K562 (cell line): ENCODE measurements at regions not wholly inside any gene's neighbourhood (a gene's known extent, or its start where the extent isn't known, plus 50 kb on each side); places are given as distances from the start of the nearest gene placed in this dataset.
"Not testable (repeated sequence)": the region's sequence is repeated elsewhere in the genome, so short reads cannot be mapped to it uniquely, and the experiment has no call there.

Experiments used
- ATAC-seq: fragments of 200-7000 bp; cut with Tn5 transposase; 3 replicates; pipeline ENCODE4 v1.9.1; 2020; ENCODE audit warnings: moderate library complexity
- BruUV-seq: library from RNA; stranded (reverse); fragments of 400-500 nt; replicated peaks from 2 replicates; lab custom pipeline; 2021; lab: Mats Ljungman, UMichigan
- CTCF ChIA-PET: fragments of 300-600 bp; formaldehyde crosslinking; extraction: SDS; loops from one replicate; lab custom pipeline; 2021; ENCODE audit warnings: low intra/inter-chr PET ratio; lab: Yijun Ruan, JAX
- POLR2A ChIA-PET: fragments of 300-600, 350-650 bp; sonication (Branson Sonifier 250); formaldehyde crosslinking; extraction: SDS; loops from one replicate; lab custom pipeline; 2021; ENCODE audit warnings: antibody characterized with exemption, inconsistent platforms; lab: Yijun Ruan, JAX
- DNase-seq, 4 experiments: peaks; one replicate each; pipeline versions ENCODE4 v3.0.0 to v3.0.0-alpha.2; 2011 to 2018; ENCODE audit warnings: low spot score in 3 of 4, mixed read lengths in 3 of 4; ENCODE audit errors: extremely low read depth in 1 of 4
- FAIRE-seq: peaks from 2 replicates; lab custom pipeline; 2011; peaks lifted over from hg19 to GRCh38; lab: Jason Lieb, UNC
- H2AFZ ChIP-seq: 2 replicates; pipeline ENCODE4 v1.6.0; 2011; ENCODE audit warnings: low read depth, low read length, control low read depth, inconsistent platforms
- H3K27ac ChIP-seq: fragments of 200-600 bp; 3 replicates; pipeline ENCODE4 v1.8.0; 2011; ENCODE audit warnings: low read depth, mild to moderate bottlenecking, control low read depth, inconsistent platforms, low read length, moderate library complexity, mixed read lengths; ENCODE audit errors: extremely low read depth
- H3K27me3 ChIP-seq, 2 experiments: fragments of 300-600 bp in 1 of 2; 2 replicates in 1 of 2; 3 replicates in 1 of 2; pipeline versions ENCODE4 v1.6.0 to v1.8.0; 2011; ENCODE audit warnings: inconsistent platforms in 2 of 2, low read length in 2 of 2, mild to moderate bottlenecking in 1 of 2, mixed read lengths in 1 of 2, moderate library complexity in 1 of 2; ENCODE audit not compliant: control insufficient read depth in 2 of 2, insufficient read depth in 2 of 2
- H3K36me3 ChIP-seq: fragments of 300-600 bp; 3 replicates; pipeline ENCODE4 v1.8.0; 2011; ENCODE audit warnings: mild to moderate bottlenecking, low read length, inconsistent platforms; ENCODE audit not compliant: control insufficient read depth, insufficient read depth
- H3K4me1 ChIP-seq, 2 experiments: fragments of 200-600 bp in 1 of 2; replicated peaks in 1 of 2; 2 replicates in 1 of 2; 3 replicates in 1 of 2; pipeline versions ENCODE4 v1.5.1 to v1.8.0; 2011; ENCODE audit warnings: inconsistent platforms in 2 of 2, low read length in 2 of 2, mild to moderate bottlenecking in 1 of 2, mixed read lengths in 1 of 2, moderate library complexity in 1 of 2; ENCODE audit not compliant: control insufficient read depth in 2 of 2, insufficient read depth in 2 of 2
- H3K4me2 ChIP-seq: 2 replicates; pipeline ENCODE4 v1.6.1; 2011; ENCODE audit warnings: low read length, control low read depth, inconsistent platforms, mixed read lengths; ENCODE audit not compliant: insufficient read depth
- H3K4me3 ChIP-seq: fragments of 200-600 bp; sonication (generic), shearing (Covaris generic); 2 replicates; pipeline ENCODE4 v1.5.1; 2016; ENCODE audit warnings: control low read depth, inconsistent platforms
- H3K79me2 ChIP-seq: fragments of 200-600 bp; 3 replicates; pipeline ENCODE4 v1.8.0; 2011; ENCODE audit warnings: low read length, inconsistent platforms; ENCODE audit not compliant: control insufficient read depth, insufficient read depth
- H3K9ac ChIP-seq, 2 experiments: 2 replicates each; pipeline versions ENCODE4 v1.6.0 to v1.6.1; 2011; ENCODE audit warnings: low read depth in 2 of 2, low read length in 2 of 2, control low read depth in 1 of 2, inconsistent platforms in 1 of 2, mild to moderate bottlenecking in 1 of 2, mixed read lengths in 1 of 2; ENCODE audit not compliant: insufficient read depth in 1 of 2
- H3K9me1 ChIP-seq: one replicate; pipeline ENCODE4 v1.6.0; 2011; ENCODE audit warnings: inconsistent platforms, mild to moderate bottlenecking, low read length, moderate library complexity; ENCODE audit not compliant: control insufficient read depth, insufficient read depth
- H3K9me3 ChIP-seq: replicated peaks from 2 replicates; pipeline ENCODE4 v1.5.1; 2011; ENCODE audit warnings: low read depth, low read length, inconsistent platforms; ENCODE audit not compliant: control insufficient read depth, insufficient read depth
- H4K20me1 ChIP-seq: replicated peaks from 2 replicates; pipeline ENCODE4 v1.6.1; 2011; ENCODE audit warnings: low read length, inconsistent platforms, mixed read lengths; ENCODE audit not compliant: control insufficient read depth, insufficient read depth
- ATF7 ChIP-seq: fragments of 450-650 bp; IDR thresholded peaks from 2 replicates; pipeline ENCODE4 v1.7.1; 2014; ENCODE audit warnings: mild to moderate bottlenecking, moderate library complexity
- DMBX1 ChIP-seq: fragments of 250-450 bp; sonication (Bioruptor Pico); IDR thresholded peaks from 2 replicates; pipeline ENCODE4 v1.8.0; 2022; ENCODE audit warnings: inconsistent platforms, mild to moderate bottlenecking, moderate library complexity, borderline replicate concordance
- DPF2 ChIP-seq: fragments of 450-650 bp; IDR thresholded peaks from 2 replicates; pipeline ENCODE4 v1.6.1; 2016
- EGR1 ChIP-seq: fragments of 450-650 bp; conservative IDR thresholded peaks from 2 replicates; pipeline ENCODE4 v1.6.1; 2017; ENCODE audit warnings: mild to moderate bottlenecking
- EHMT2 ChIP-seq: fragments of 450-650 bp; IDR thresholded peaks from 2 replicates; pipeline ENCODE4 v1.6.1; 2018; ENCODE audit warnings: antibody characterized with exemption
- EP300 ChIP-seq: IDR thresholded peaks from 2 replicates; pipeline ENCODE4 v1.6.1; 2012; ENCODE audit warnings: low read length, improper control_type of control experiment
- HDAC1 ChIP-seq, 2 experiments: fragments of 450-650 bp; IDR thresholded peaks; 2 replicates each; pipeline ENCODE4 v1.6.1; 2016 to 2017; ENCODE audit warnings: inconsistent platforms in 1 of 2, mild to moderate bottlenecking in 1 of 2, moderate library complexity in 1 of 2
- KDM1A ChIP-seq, 2 experiments: fragments of 450-650 bp; IDR thresholded peaks; 2 replicates each; pipeline ENCODE4 v1.6.1; 2016; ENCODE audit warnings: mild to moderate bottlenecking in 2 of 2
- LEF1 ChIP-seq: fragments of 450-650 bp; IDR thresholded peaks from 2 replicates; pipeline ENCODE4 v1.6.1; 2016; ENCODE audit warnings: mild to moderate bottlenecking
- MAZ ChIP-seq, 2 experiments: fragments of 450-650 bp in 1 of 2; sonication (generic) in 1 of 2; formaldehyde crosslinking; IDR thresholded peaks in 1 of 2; conservative IDR thresholded peaks in 1 of 2; 2 replicates each; pipeline versions ENCODE4 v1.4.0 to v1.5.0; 2020; ENCODE audit warnings: mild to moderate bottlenecking in 1 of 2, missing genetic modification reagents in 1 of 2
- MEIS2 ChIP-seq: fragments of 450-650 bp; IDR thresholded peaks from 2 replicates; pipeline ENCODE4 v1.6.1; 2014; ENCODE audit warnings: mild to moderate bottlenecking; ENCODE audit not compliant: partially characterized antibody
- NCOR1 ChIP-seq: fragments of 450-650 bp; IDR thresholded peaks from 2 replicates; pipeline ENCODE4 v1.6.1; 2016; ENCODE audit warnings: mild to moderate bottlenecking, moderate library complexity
- RCOR1 ChIP-seq, 2 experiments: IDR thresholded peaks; 2 replicates each; pipeline ENCODE4 v1.6.1; 2012; ENCODE audit warnings: low read depth in 2 of 2, low read length in 2 of 2, borderline replicate concordance in 1 of 2, improper control_type of control experiment in 1 of 2
- SOX6 ChIP-seq: fragments of 450-650 bp; IDR thresholded peaks from 2 replicates; pipeline ENCODE4 v1.6.1; 2014; ENCODE audit warnings: mild to moderate bottlenecking
- SP1 ChIP-seq: sonication (generic); formaldehyde crosslinking; IDR thresholded peaks from 2 replicates; pipeline ENCODE4 v1.8.1; 2022; ENCODE audit warnings: mild to moderate bottlenecking, missing genetic modification reagents
- TAL1 ChIP-seq: fragments of 450-650 bp; IDR thresholded peaks from 2 replicates; pipeline ENCODE4 v1.6.1; 2016; ENCODE audit warnings: mild to moderate bottlenecking
- TCF3 ChIP-seq: sonication (generic); formaldehyde crosslinking; IDR thresholded peaks from 2 replicates; pipeline ENCODE4 v1.4.0; 2020; ENCODE audit warnings: mild to moderate bottlenecking, missing genetic modification reagents
- ZNF75A ChIP-seq: fragments of 450-650 bp; formaldehyde crosslinking; IDR thresholded peaks from 2 replicates; pipeline ENCODE4 v1.4.0; 2020; ENCODE audit warnings: mild to moderate bottlenecking
- WGBS: fragments of 100-300 bp; shearing (Covaris generic); methylation state at CpG from one replicate; pipeline ENCODE4 v1.1.6; 2016; ENCODE audit warnings: low coverage, mixed read lengths; ENCODE audit not compliant: insufficient coverage; ENCODE audit errors: missing lambda C conversion rate; 5-methylcytosine and 5-hydroxymethylcytosine counted together
- in situ Hi-C: fragments of 300-500 bp; cut with MboI; formaldehyde crosslinking; loops from 4 replicates; pipeline ENCODE4 v1.15.0; 2018; ENCODE audit warnings: inconsistent platforms, mixed read lengths
- intact Hi-C: fragments of 100-400 bp; cut with micrococcal nuclease; formaldehyde crosslinking; loops from 2 replicates; pipeline ENCODE4 v1.14.2; 2022
- TF ChIP-seq, protein P1 (sequence below): sonication (generic); formaldehyde crosslinking; IDR thresholded peaks from 2 replicates; pipeline ENCODE4 v1.8.0; 2022; ENCODE audit warnings: mild to moderate bottlenecking, missing genetic modification reagents, borderline replicate concordance

DNA sequence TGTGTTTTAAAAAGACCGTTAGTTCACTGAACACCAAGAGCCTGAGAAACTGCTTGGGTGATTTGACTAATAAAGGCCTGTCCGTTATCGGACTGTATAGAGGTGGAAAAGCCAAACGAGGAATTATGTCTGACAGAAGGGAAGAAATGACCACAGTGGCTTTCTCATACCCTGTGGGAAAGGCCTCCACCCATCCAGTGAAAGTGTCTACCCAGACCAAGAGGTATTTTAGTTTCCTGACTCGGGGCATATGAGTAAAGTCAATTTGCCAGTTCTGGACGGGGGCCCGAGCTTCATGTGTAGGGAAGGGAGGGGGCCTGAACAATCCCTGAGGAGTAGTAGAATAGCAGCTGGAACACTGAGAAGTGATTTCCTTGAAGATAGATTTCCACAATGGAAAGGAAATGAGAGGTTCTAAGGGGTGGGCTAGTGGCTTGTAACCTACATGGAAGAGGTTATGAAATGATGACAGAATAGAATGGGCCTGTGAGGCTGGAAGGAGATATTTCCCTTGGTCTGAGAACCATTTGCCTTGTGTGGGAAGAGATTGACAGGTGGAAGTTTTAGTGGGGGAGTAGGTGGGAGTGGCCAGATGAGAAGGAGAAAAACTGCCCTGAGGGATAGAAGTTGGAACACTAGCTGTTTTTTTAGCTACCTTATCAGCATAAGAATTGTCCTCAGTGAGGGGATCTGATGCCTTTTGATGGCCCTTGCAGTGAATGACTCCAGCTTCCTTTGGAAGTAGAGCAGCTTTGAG, 106.4 kb upstream of the PPM1J start:
- Histone ChIP-seq H3K4me2 (peak overlapping the region; percentile 28), H3K4me1 (peaks cover 10 to 51% of the 10 kb centered on the region in 2 experiments), H2AFZ (peak overlapping the region; percentile 49; the same call in 1 of the 2 replicates), H3K9ac (peak overlapping the region in 1 of 2 experiments; percentile 20; a peak in 1 of 4 replicates), H3K27ac (peak overlapping the region; percentile 50; the same call in 2 of the 3 replicates)
- CTCF ChIA-PET, ATAC-seq, BruUV-seq, FAIRE-seq, H3K36me3 ChIP-seq, H3K27me3 ChIP-seq, H3K79me2 ChIP-seq, H3K9me1 ChIP-seq, H3K9me3 ChIP-seq, intact Hi-C loops, H3K4me3 ChIP-seq, in situ Hi-C loops, H4K20me1 ChIP-seq: not testable (repeated sequence)
- WGBS, result 56% methylated on average over 7 of the region's 7 CpGs
- peak in 1 of 4 experiments; percentile 70 for DNase-seq
- POLR2A ChIA-PET, result interaction anchor here (0.9 kb wide), 2 partner anchors 12 to 15 kb away, joined by 3 read pairs; no protein-coding TSS in a partner anchor
- TF ChIP-seq DMBX1 (CRISPR knock-in tag), result 0 out of 2 replicates have a peak, but pooled peaks have one; percentile 28
- 0 out of 2 replicates have a peak, but pooled peaks have one; percentile 7 for TF ChIP-seq EP300
- peak; percentile 56; the same call in 1 of the 2 replicates for TF ChIP-seq SOX6
- 0 out of 4 replicates have a peak, but pooled peaks of 1 of the 2 experiments have one; percentile 17 for TF ChIP-seq MAZ (CRISPR knock-in tag; conservative IDR thresholded peaks at IDR 0.05 in 1 of 2, IDR thresholded peaks at IDR 0.05 in 1 of 2)
- TF ChIP-seq TAL1, result peak; percentile 12; the same call in 1 of the 2 replicates
- TF ChIP-seq ATF7, result 0 out of 2 replicates have a peak, but pooled peaks have one; percentile 14
- 0 out of 2 replicates have a peak, but pooled peaks have one; percentile 32 for TF ChIP-seq DPF2
- TF ChIP-seq EHMT2, result 0 out of 2 replicates have a peak, but pooled peaks have one; percentile 11
- TF ChIP-seq SP1 (CRISPR knock-in tag), result peak; percentile 51; the same call in 1 of the 2 replicates
- TF ChIP-seq HDAC1 (IDR thresholded peaks at IDR 0.05), result peak in 1 of 2 experiments; percentile 16; a peak in 1 of 4 replicates
- TF ChIP-seq RCOR1 (IDR thresholded peaks at IDR 0.05; ENCODE audit: borderline replicate concordance in 1 of 2, low read depth in 2 of 2, low read length in 2 of 2), result peak in 1 of 2 experiments; percentile 10; a peak in 1 of 4 replicates
- TF ChIP-seq NCOR1, result peak; percentile 31; the same call in 1 of the 2 replicates
- 0 out of 2 replicates have a peak, but pooled peaks have one; percentile 24 for TF ChIP-seq LEF1
- TF ChIP-seq, protein P1, sequence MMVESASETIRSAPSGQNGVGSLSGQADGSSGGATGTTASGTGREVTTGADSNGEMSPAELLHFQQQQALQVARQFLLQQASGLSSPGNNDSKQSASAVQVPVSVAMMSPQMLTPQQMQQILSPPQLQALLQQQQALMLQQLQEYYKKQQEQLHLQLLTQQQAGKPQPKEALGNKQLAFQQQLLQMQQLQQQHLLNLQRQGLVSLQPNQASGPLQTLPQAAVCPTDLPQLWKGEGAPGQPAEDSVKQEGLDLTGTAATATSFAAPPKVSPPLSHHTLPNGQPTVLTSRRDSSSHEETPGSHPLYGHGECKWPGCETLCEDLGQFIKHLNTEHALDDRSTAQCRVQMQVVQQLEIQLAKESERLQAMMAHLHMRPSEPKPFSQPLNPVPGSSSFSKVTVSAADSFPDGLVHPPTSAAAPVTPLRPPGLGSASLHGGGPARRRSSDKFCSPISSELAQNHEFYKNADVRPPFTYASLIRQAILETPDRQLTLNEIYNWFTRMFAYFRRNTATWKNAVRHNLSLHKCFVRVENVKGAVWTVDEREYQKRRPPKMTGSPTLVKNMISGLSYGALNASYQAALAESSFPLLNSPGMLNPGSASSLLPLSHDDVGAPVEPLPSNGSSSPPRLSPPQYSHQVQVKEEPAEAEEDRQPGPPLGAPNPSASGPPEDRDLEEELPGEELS, result 0 out of 2 replicates have a peak, but pooled peaks have one; percentile 25
- 0 out of 2 replicates have a peak, but pooled peaks have one; percentile 27 for TF ChIP-seq ZNF75A
- peak; percentile 67 for TF ChIP-seq MEIS2
- TF ChIP-seq EGR1, result peak; percentile 91
- 0 out of 4 replicates have a peak, but pooled peaks of 1 of the 2 experiments have one; percentile 21 for TF ChIP-seq KDM1A (IDR thresholded peaks at IDR 0.05)
- TF ChIP-seq TCF3, result 0 out of 2 replicates have a peak, but pooled peaks have one; percentile 34
